A549 (cell line): ENCODE measurements at regions not wholly inside any gene's neighbourhood (a gene's known extent, or its start where the extent isn't known, plus 50 kb on each side); places are given as distances from the start of the nearest gene placed in this dataset.

Experiments used
- ATAC-seq, 2 experiments: fragments of 200-7000 bp in 1 of 2; fragments of >200 bp in 1 of 2; cut with Nextera tagmentation in 1 of 2; cut with Tn5 transposase in 1 of 2; 3 replicates each; pipeline versions ENCODE4 v1.8.0 to v1.9.1; 2018 to 2020; ENCODE audit warnings: mild to moderate bottlenecking in 1 of 2, moderate library complexity in 1 of 2
- CTCF ChIA-PET: fragments of 300-600 bp; sonication (Branson Sonifier 250); formaldehyde crosslinking; extraction: SDS; loops from one replicate; lab custom pipeline; 2021; ENCODE audit warnings: antibody characterized with exemption, inconsistent platforms; lab: Yijun Ruan, JAX
- POLR2A ChIA-PET: fragments of 350-600 bp; formaldehyde crosslinking; extraction: SDS; loops from one replicate; lab custom pipeline; 2021; ENCODE audit warnings: antibody characterized with exemption, inconsistent platforms; lab: Yijun Ruan, JAX
- DNase-seq, 2 experiments: peaks; one replicate each; pipeline versions ENCODE4 v3.0.0 to v3.0.0-alpha.2; 2011 to 2016; ENCODE audit warnings: low read depth in 1 of 2, low spot score in 1 of 2
- FAIRE-seq: peaks from 2 replicates; lab custom pipeline; 2011; peaks lifted over from hg19 to GRCh38; lab: Jason Lieb, UNC
- H3K27ac ChIP-seq, 2 experiments: fragments of >200 bp; sonication (Bioruptor Twin); formaldehyde crosslinking; 3 replicates each; pipeline ENCODE4 v1.5.1; 2016 to 2017
- H3K4me1 ChIP-seq: fragments of >200 bp; sonication (Bioruptor Twin); formaldehyde crosslinking; 3 replicates; pipeline ENCODE4 v1.6.1; 2016
- H3K4me2 ChIP-seq: fragments of >200 bp; sonication (Bioruptor Twin); formaldehyde crosslinking; 3 replicates; pipeline ENCODE4 v1.6.1; 2016
- H3K4me3 ChIP-seq: fragments of >200 bp; sonication (Bioruptor Twin); formaldehyde crosslinking; 3 replicates; pipeline ENCODE4 v1.5.1; 2016
- H3K9me3 ChIP-seq: fragments of >200 bp; sonication (Bioruptor Twin); formaldehyde crosslinking; 3 replicates; pipeline ENCODE4 v1.6.1; 2016
- CHD2 ChIP-seq: fragments of 150-350 bp; IDR thresholded peaks from 2 replicates; pipeline ENCODE4 v1.6.1; 2014; ENCODE audit warnings: low read length; ENCODE audit not compliant: partially characterized antibody
- CTCF ChIP-seq: fragments of >200 bp; sonication (Bioruptor Twin); formaldehyde crosslinking; IDR thresholded peaks from 3 replicates; pipeline ENCODE4 v1.5.1; 2016
- ESRRA ChIP-seq: fragments of 150-350 bp; IDR thresholded peaks from 2 replicates; pipeline ENCODE4 v1.6.1; 2014; ENCODE audit warnings: mild to moderate bottlenecking, low read length, borderline replicate concordance
- FOSL2 ChIP-seq, 2 experiments: fragments of 450-650 bp in 1 of 2; fragments of >200 bp in 1 of 2; sonication (Bioruptor Twin) in 1 of 2; formaldehyde crosslinking; IDR thresholded peaks; 2 replicates each; pipeline versions ENCODE4 v1.5.0 to v1.6.1; 2016 to 2020; ENCODE audit warnings: mild to moderate bottlenecking in 1 of 2, moderate library complexity in 1 of 2
- MAX ChIP-seq: IDR thresholded peaks from 2 replicates; pipeline ENCODE4 v1.6.1; 2012
- NFE2L2 ChIP-seq: fragments of 150-350 bp; conservative IDR thresholded peaks from 2 replicates; pipeline ENCODE4 v1.6.1; 2014; ENCODE audit warnings: low read length
- NR3C1 ChIP-seq: fragments of >200 bp; sonication (Bioruptor Twin); formaldehyde crosslinking; IDR thresholded peaks from 3 replicates; pipeline ENCODE4 v1.6.1; 2017
- PBX3 ChIP-seq: IDR thresholded peaks from 2 replicates; pipeline ENCODE4 v1.6.1; 2012
- POLR2A ChIP-seq: IDR thresholded peaks from 2 replicates; pipeline ENCODE4 v1.6.1; 2012; ENCODE audit warnings: mild to moderate bottlenecking, low read length
- RAD21 ChIP-seq, 2 experiments: fragments of >200 bp in 1 of 2; sonication (Bioruptor Twin) in 1 of 2; formaldehyde crosslinking in 1 of 2; IDR thresholded peaks in 1 of 2; conservative IDR thresholded peaks in 1 of 2; 2 replicates in 1 of 2; 3 replicates in 1 of 2; pipeline ENCODE4 v1.6.1; 2012 to 2018; ENCODE audit warnings: inconsistent platforms in 1 of 2
- WGBS: methylation state at CpG from one replicate; pipeline ENCODE4 v1.1.6; 2017; ENCODE audit errors: missing lambda C conversion rate; 5-methylcytosine and 5-hydroxymethylcytosine counted together
- TF ChIP-seq, protein P1 (sequence below): fragments of 150-350 bp; IDR thresholded peaks from 2 replicates; pipeline ENCODE4 v1.6.1; 2014; ENCODE audit warnings: low read depth, mild to moderate bottlenecking, low read length
- TF ChIP-seq, protein P2 (sequence below): fragments of >200 bp; sonication (Bioruptor Twin); formaldehyde crosslinking; IDR thresholded peaks from 2 replicates; pipeline ENCODE4 v1.6.1; 2016
- TF ChIP-seq, protein P3 (sequence below): fragments of 250-450 bp; sonication (Bioruptor Pico); IDR thresholded peaks from 2 replicates; pipeline ENCODE4 v1.5.0; 2020; ENCODE audit warnings: low read depth, mild to moderate bottlenecking, moderate library complexity

DNA sequence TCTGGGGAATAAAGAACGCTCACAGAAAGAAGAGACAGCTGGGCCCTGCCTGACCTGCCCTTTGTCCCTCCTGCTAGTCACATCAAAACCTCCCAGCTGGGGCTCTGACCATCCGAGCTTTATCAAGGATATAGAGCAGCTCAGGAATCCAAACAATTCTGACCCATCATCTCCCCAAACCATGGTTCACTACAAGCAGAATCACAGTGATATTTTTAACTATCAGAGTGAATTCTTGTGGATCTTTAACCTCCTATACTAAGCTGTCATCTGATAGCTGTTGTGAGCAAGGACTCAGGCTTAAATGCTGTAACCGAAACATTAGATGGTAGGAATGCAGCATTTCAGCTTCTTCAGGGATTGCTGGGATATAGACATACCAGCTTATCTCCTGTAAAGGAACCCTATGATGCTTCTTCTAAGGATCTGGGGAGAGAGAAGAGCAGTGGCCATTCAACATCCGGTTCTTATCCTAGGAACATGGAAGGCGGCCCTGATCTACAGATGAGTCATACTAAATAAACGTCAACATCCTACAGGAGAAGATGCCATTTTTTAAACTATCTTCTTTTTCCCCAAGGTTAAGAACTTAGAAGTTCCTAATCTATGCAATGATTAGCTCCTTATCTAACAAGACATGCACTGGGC is 84.7 kb upstream of the AKIP1 start:
- CTCF ChIA-PET = interaction anchor here (1.5 to 2.7 kb wide), 2 partner anchors 9 to 13 kb away, joined by 7 to 9 read pairs; no protein-coding TSS in a partner anchor
- ATAC-seq = peak; percentile 55 to 73; a peak in 4 of 6 replicates
- no peak for FAIRE-seq
- H3K4me1 ChIP-seq = peaks cover 12% of the 10 kb centered on the region
- peak overlapping the region; percentile 6; the same call in 1 of the 3 replicates for H3K4me2 ChIP-seq
- peak in 1 of 2 experiments; percentile 24 for DNase-seq
- no peak for TF ChIP-seq FOSL2 (IDR thresholded peaks at IDR 0.05)
- peak; percentile 75 for TF ChIP-seq FOSL2 (CRISPR knock-in tag; IDR thresholded peaks at IDR 0.05)
- TF ChIP-seq NFE2L2 = no peak
- TF ChIP-seq, all 56 proteins: peak for 1
- WGBS = 50% methylated on average over 6 of the region's 6 CpGs
- H3K4me3 ChIP-seq = no peak overlapping the region
- H3K27ac ChIP-seq = peak overlapping the region in 1 of 2 experiments; percentile 41; a peak in 3 of 6 replicates
- POLR2A ChIA-PET = interaction anchor here (1.1 kb wide), 1 partner anchor 138 kb away, joined by 3 read pairs; the partner anchor contains the start of gene TMEM9B
- no peaks in the 10 kb centered on the region for H3K9me3 ChIP-seq

DNA sequence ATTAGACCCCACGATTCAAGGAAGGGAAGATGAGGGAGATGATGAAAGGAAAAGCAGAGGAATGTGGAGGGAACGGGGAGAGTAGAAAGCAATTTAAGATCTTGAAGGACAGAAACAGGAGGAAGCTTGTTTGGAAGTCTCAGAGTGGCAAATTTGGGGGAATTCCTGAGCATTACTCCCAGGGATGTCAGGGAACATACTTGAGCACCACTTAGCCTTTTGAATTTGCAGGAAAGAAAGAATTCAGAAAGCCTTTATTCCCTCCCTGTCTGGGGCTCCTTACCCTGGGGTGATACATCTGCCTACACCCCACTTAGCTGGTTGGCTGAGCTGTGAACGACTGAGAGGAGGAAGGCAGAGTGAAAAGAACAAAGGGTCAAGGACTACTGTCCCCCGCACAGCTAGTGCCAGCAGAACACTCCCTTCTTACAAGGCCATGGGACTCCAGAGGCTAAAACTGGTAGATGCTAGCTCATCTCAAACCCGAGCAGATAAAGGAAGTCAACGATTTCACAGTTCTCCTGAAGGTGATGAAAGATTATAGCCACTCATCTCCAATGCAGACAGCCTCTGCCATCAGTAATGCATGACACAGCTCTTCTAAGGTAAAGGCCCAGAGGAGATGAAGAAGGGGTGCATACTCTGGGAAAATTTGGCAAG is 84.0 kb upstream of the AKIP1 start:
- H3K4me2 ChIP-seq = peak overlapping the region; percentile 6; the same call in 1 of the 3 replicates
- DNase-seq (no peak), FAIRE-seq (no peak), ATAC-seq (no peak)
- no peak overlapping the region for H3K4me3 ChIP-seq
- H3K4me1 ChIP-seq = peaks cover 12% of the 10 kb centered on the region
- 70% methylated on average over 6 of the region's 6 CpGs for WGBS
- CTCF ChIA-PET = interaction anchor here (1.5 to 2.7 kb wide), 2 partner anchors 8 to 14 kb away, joined by 7 to 9 read pairs; no protein-coding TSS in a partner anchor
- peak overlapping the region in 1 of 2 experiments; percentile 41; a peak in 1 of 6 replicates for H3K27ac ChIP-seq
- TF ChIP-seq NFE2L2 = no peak
- TF ChIP-seq, protein P1, sequence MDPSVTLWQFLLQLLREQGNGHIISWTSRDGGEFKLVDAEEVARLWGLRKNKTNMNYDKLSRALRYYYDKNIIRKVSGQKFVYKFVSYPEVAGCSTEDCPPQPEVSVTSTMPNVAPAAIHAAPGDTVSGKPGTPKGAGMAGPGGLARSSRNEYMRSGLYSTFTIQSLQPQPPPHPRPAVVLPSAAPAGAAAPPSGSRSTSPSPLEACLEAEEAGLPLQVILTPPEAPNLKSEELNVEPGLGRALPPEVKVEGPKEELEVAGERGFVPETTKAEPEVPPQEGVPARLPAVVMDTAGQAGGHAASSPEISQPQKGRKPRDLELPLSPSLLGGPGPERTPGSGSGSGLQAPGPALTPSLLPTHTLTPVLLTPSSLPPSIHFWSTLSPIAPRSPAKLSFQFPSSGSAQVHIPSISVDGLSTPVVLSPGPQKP = no peak
- TF ChIP-seq PBX3 = no peak
- no peak for TF ChIP-seq RAD21 (conservative IDR thresholded peaks at IDR 0.05 in 1 of 2, IDR thresholded peaks at IDR 0.05 in 1 of 2)
- no peak for TF ChIP-seq MAX
- no peak for TF ChIP-seq CHD2
- POLR2A ChIA-PET = no interaction called here
- H3K9me3 ChIP-seq = no peaks in the 10 kb centered on the region

DNA sequence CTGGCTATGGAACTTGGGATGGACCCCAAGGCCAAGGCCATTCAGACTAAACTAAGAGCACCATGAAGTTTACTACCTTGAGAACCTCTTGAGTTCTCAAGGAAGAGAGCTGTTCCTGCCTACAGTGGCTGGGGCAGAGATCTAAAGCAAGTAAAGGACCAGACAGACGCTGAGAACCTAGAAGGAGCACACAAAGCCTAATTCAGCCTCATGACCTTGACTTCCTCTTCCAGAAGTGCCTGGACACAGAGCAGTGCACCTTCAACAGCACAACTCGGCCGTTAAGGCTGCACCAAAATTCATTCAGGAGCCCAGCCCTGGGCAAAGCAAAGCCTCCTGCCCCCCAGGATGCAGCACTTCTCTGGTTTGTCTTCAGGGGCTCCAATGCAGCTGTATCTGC is 82.9 kb upstream of the AKIP1 start:
- ATAC-seq (no peak), DNase-seq (no peak), FAIRE-seq (no peak)
- no peak overlapping the region for H3K4me3 ChIP-seq
- ChIA-PET CTCF (interaction anchor here (1.2 kb wide), 1 partner anchor 14 kb away, joined by 4 read pairs; no protein-coding TSS in a partner anchor), POLR2A (no interaction called here)
- H3K9me3 ChIP-seq = no peaks in the 10 kb centered on the region
- no peak overlapping the region for H3K4me2 ChIP-seq
- no peak overlapping the region for H3K27ac ChIP-seq
- 79% methylated on average over 3 of the region's 3 CpGs for WGBS
- no peak for TF ChIP-seq CTCF
- TF ChIP-seq, protein P2, sequence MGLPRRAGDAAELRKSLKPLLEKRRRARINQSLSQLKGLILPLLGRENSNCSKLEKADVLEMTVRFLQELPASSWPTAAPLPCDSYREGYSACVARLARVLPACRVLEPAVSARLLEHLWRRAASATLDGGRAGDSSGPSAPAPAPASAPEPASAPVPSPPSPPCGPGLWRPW = no peak
- TF ChIP-seq, protein P1 = no peak
- no peak for TF ChIP-seq NR3C1
- TF ChIP-seq POLR2A = no peak
- no peak for TF ChIP-seq ESRRA
- TF ChIP-seq, protein P3, sequence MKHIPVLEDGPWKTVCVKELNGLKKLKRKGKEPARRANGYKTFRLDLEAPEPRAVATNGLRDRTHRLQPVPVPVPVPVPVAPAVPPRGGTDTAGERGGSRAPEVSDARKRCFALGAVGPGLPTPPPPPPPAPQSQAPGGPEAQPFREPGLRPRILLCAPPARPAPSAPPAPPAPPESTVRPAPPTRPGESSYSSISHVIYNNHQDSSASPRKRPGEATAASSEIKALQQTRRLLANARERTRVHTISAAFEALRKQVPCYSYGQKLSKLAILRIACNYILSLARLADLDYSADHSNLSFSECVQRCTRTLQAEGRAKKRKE (CRISPR knock-in tag) = no peak
- peaks cover 21% of the 10 kb centered on the region for H3K4me1 ChIP-seq
